Endothelial cell of umbilical vein (primary cell): ENCODE measurements at regions not wholly inside any gene's neighbourhood (a gene's known extent, or its start where the extent isn't known, plus 50 kb on each side); places are given as distances from the start of the nearest gene placed in this dataset.
A peak's percentile ranks its signal among the peaks of the same experiment; 100 is the strongest.

Experiments
- BruUV-seq: library from RNA; stranded (reverse); fragments of 400-500 nt; replicated peaks from 2 replicates; lab custom pipeline; 2021; lab: Mats Ljungman, UMichigan
- CTCF ChIA-PET: fragments of 300-600, 350-600 bp; sonication (Branson Sonifier 250); formaldehyde crosslinking; loops from one replicate; lab custom pipeline; 2021; ENCODE audit warnings: antibody characterized with exemption, inconsistent platforms; lab: Charles Lee
- POLR2A ChIA-PET: fragments of 300-600, 350-600 bp; sonication (Branson Sonifier 250); formaldehyde crosslinking; loops from one replicate; lab custom pipeline; 2021; ENCODE audit warnings: antibody characterized with exemption, inconsistent platforms; lab: Charles Lee
- DNase-seq: peaks from one replicate; pipeline ENCODE4 v3.0.0-alpha.2; 2011; ENCODE audit warnings: low read depth, low spot score
- FAIRE-seq: peaks from 2 replicates; lab custom pipeline; 2011; peaks lifted over from hg19 to GRCh38; lab: Jason Lieb, UNC
- H2AFZ ChIP-seq: 2 replicates; pipeline ENCODE4 v1.6.0; 2012; ENCODE audit warnings: low read depth, low read length, control low read depth, inconsistent platforms
- H3K27ac ChIP-seq: 2 replicates; pipeline ENCODE4 v1.5.1; 2011; ENCODE audit warnings: low read depth, mild to moderate bottlenecking, control low read depth, low read length, moderate library complexity; ENCODE audit not compliant: insufficient read depth
- H3K27me3 ChIP-seq, 2 experiments: 2 replicates each; pipeline versions ENCODE4 v1.6.0 to v1.6.1; 2011; ENCODE audit warnings: low read length in 2 of 2, mixed read lengths in 1 of 2; ENCODE audit not compliant: control insufficient read depth in 2 of 2, insufficient read depth in 2 of 2
- H3K36me3 ChIP-seq, 2 experiments: 2 replicates in 1 of 2; 3 replicates in 1 of 2; pipeline ENCODE4 v1.5.1; 2011; ENCODE audit warnings: low read length in 2 of 2, mild to moderate bottlenecking in 1 of 2, moderate library complexity in 1 of 2; ENCODE audit not compliant: control insufficient read depth in 2 of 2, insufficient read depth in 2 of 2; ENCODE audit errors: extremely low read depth in 1 of 2
- H3K4me1 ChIP-seq: 3 replicates; pipeline ENCODE4 v1.5.1; 2011; ENCODE audit warnings: mild to moderate bottlenecking, low read length; ENCODE audit not compliant: control insufficient read depth, insufficient read depth; ENCODE audit errors: extremely low read depth
- H3K4me2 ChIP-seq: 2 replicates; pipeline ENCODE4 v1.6.1; 2011; ENCODE audit warnings: low read length, control low read depth, mixed read lengths; ENCODE audit not compliant: insufficient read depth
- H3K4me3 ChIP-seq, 3 experiments: fragments of 200-600 bp in 1 of 3; sonication (generic), shearing (Covaris generic) in 1 of 3; replicated peaks in 1 of 3; 2 replicates each; pipeline ENCODE4 v1.5.1; 2011 to 2016; ENCODE audit warnings: control low read depth in 3 of 3, low read length in 3 of 3, mild to moderate bottlenecking in 2 of 3, inconsistent platforms in 1 of 3, low read depth in 1 of 3, moderate library complexity in 1 of 3; ENCODE audit not compliant: insufficient read depth in 1 of 3
- H3K79me2 ChIP-seq: 2 replicates; pipeline ENCODE4 v1.6.0; 2012; ENCODE audit warnings: low read length, inconsistent platforms; ENCODE audit not compliant: control insufficient read depth, insufficient read depth
- H3K9ac ChIP-seq: replicated peaks from 2 replicates; pipeline ENCODE3; 2011; ENCODE audit warnings: low read length, control low read depth; ENCODE audit not compliant: insufficient read depth; ENCODE audit errors: extremely low read depth
- H3K9me1 ChIP-seq: replicated peaks from 3 replicates; pipeline ENCODE4 v1.6.0; 2011; ENCODE audit warnings: mild to moderate bottlenecking, low read length; ENCODE audit not compliant: control insufficient read depth, insufficient read depth; ENCODE audit errors: extremely low read depth
- H3K9me3 ChIP-seq: replicated peaks from 2 replicates; pipeline ENCODE4 v1.5.1; 2012; ENCODE audit warnings: low read length, inconsistent platforms; ENCODE audit not compliant: control insufficient read depth, insufficient read depth
- H4K20me1 ChIP-seq: replicated peaks from 2 replicates; pipeline ENCODE3; 2011; ENCODE audit warnings: mild to moderate bottlenecking, low read length; ENCODE audit not compliant: control insufficient read depth, insufficient read depth; ENCODE audit errors: extremely low read depth
- CTCF ChIP-seq, 2 donors: IDR thresholded peaks; 1 replicate in 1 of 2; 2 replicates in 1 of 2; pipeline ENCODE4 v1.5.1; 2011; ENCODE audit warnings: low read length in 2 of 2, mild to moderate bottlenecking in 2 of 2, moderate library complexity in 2 of 2, control low read depth in 1 of 2, inconsistent platforms in 1 of 2, low read depth in 1 of 2; ENCODE audit not compliant: insufficient read depth in 1 of 2; ENCODE audit errors: extremely low read depth in 1 of 2
- EZH2 ChIP-seq: IDR thresholded peaks from 2 replicates; pipeline ENCODE4 v1.6.1; 2012; ENCODE audit warnings: borderline replicate concordance, low read depth, mild to moderate bottlenecking, moderate library complexity, low read length, inconsistent platforms; ENCODE audit not compliant: severe bottlenecking
- FOS ChIP-seq: IDR thresholded peaks from 2 replicates; pipeline ENCODE4 v1.6.1; 2011; ENCODE audit warnings: mild to moderate bottlenecking, low read length, moderate library complexity, borderline replicate concordance; ENCODE audit not compliant: insufficient read depth
- GATA2 ChIP-seq: IDR thresholded peaks from 2 replicates; pipeline ENCODE4 v1.7.0; 2011; ENCODE audit warnings: low read depth, mild to moderate bottlenecking, moderate library complexity, mixed read lengths, low read length; ENCODE audit not compliant: insufficient read length, insufficient read depth
- JUN ChIP-seq: IDR thresholded peaks from 2 replicates; pipeline ENCODE4 v1.6.1; 2011; ENCODE audit warnings: borderline replicate concordance, low read depth; ENCODE audit not compliant: insufficient read length, insufficient read depth
- MYC ChIP-seq: IDR thresholded peaks from one replicate; pipeline ENCODE4 v1.6.1; 2011; ENCODE audit warnings: mild to moderate bottlenecking, low read depth, low read length
- POLR2A ChIP-seq: IDR thresholded peaks from 2 replicates; pipeline ENCODE4 v1.6.1; 2012; ENCODE audit warnings: low read depth, mild to moderate bottlenecking, control low read depth, low read length
- POLR2AphosphoS5 ChIP-seq: IDR thresholded peaks from 2 replicates; pipeline ENCODE4 v1.6.1; 2012; ENCODE audit warnings: low read depth, mild to moderate bottlenecking, control low read depth, low read length, moderate library complexity; ENCODE audit not compliant: insufficient read depth
- dilution Hi-C: fragments of 300-500 bp; cut with MboI; formaldehyde crosslinking; loops from one replicate; pipeline ENCODE4 v1.15.0; 2019; ENCODE audit warnings: low sequenced_read_pairs; ENCODE audit not compliant: extremely low pct_ligation_motif_present
- intact Hi-C: fragments of 100-400 bp; cut with micrococcal nuclease; formaldehyde crosslinking; loops from one replicate; pipeline ENCODE4 v1.10.0; 2022
- TF ChIP-seq, protein P1 (sequence below): IDR thresholded peaks from 2 replicates; pipeline ENCODE4 v1.6.1; 2011; ENCODE audit not compliant: insufficient read depth, insufficient read length

- H3K9me3 ChIP-seq = no peaks in the 10 kb centered on the region
- BruUV-seq = no TSS peak
- H3K36me3 ChIP-seq = no peaks in the 10 kb centered on the region
- no peak overlapping the region for H3K9ac ChIP-seq
- TF ChIP-seq POLR2A = no peak
- no peak for TF ChIP-seq GATA2
- TF ChIP-seq EZH2 = no peak
- TF ChIP-seq, protein P1, sequence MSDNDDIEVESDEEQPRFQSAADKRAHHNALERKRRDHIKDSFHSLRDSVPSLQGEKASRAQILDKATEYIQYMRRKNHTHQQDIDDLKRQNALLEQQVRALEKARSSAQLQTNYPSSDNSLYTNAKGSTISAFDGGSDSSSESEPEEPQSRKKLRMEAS = no peak
- TF ChIP-seq FOS = no peak
- no peak for TF ChIP-seq JUN
- H3K27me3 ChIP-seq = no peaks in the 10 kb centered on the region
- no peak for FAIRE-seq
- intact Hi-C loops = no loop called here
- H3K79me2 ChIP-seq = no peaks in the 10 kb centered on the region
- DNase-seq = no peak
- H3K4me1 ChIP-seq = peaks cover 24% of the 10 kb centered on the region
- ChIA-PET POLR2A (no interaction called here), CTCF (interaction anchor here (1.0 kb wide), 1 partner anchor 44 kb away, joined by 3 read pairs; no protein-coding TSS in a partner anchor)
- H3K27ac ChIP-seq = no peak overlapping the region
- H3K9me1 ChIP-seq = no peaks in the 10 kb centered on the region
- no peak overlapping the region for H2AFZ ChIP-seq
- H3K4me2 ChIP-seq = no peak overlapping the region
- dilution Hi-C loops = no loop called here
- no peak overlapping the region for H3K4me3 ChIP-seq
- H4K20me1 ChIP-seq = no peaks in the 10 kb centered on the region
Measured at GRCh38 chr7:22604246-22604645, 104.3 kb upstream of the STEAP1B start.

GRCh38 chr7:22601812-22602565 is 102.0 kb upstream of the STEAP1B start:
- POLR2A ChIA-PET = no interaction called here
- DNase-seq (peak; percentile 34), FAIRE-seq (no peak)
- intact Hi-C loops (loop anchor here (2.0 kb wide), 1 partner anchor 37 kb away; no protein-coding TSS in a partner anchor), dilution Hi-C loops (no loop called here)
- TF ChIP-seq GATA2 (no peak), JUN (no peak), EZH2 (no peak), POLR2A (no peak), POLR2AphosphoS5 (no peak), CTCF (IDR thresholded peaks at IDR 0.05; ENCODE audit: extremely low read depth in 1 of 2, insufficient read depth in 1 of 2, low read depth in 1 of 2, low read length in 2 of 2) (no peak), FOS (peak; percentile 81), MYC (no peak)
- TF ChIP-seq, protein P1 = no peak
- BruUV-seq = no TSS peak
- peaks cover 39% of the 10 kb centered on the region for H3K4me1 ChIP-seq
- H3K9ac ChIP-seq = no peak overlapping the region
- CTCF ChIA-PET = interaction anchor here (0.8 to 2.1 kb wide), 3 partner anchors 125 to 181 kb away, joined by 3 to 8 read pairs (median 3); partner anchors contain the start of gene IL6
- H2AFZ ChIP-seq = no peak overlapping the region
- no peaks in the 10 kb centered on the region for H3K9me3 ChIP-seq
- peak overlapping the region; percentile 71 for H3K27ac ChIP-seq
- H3K4me2 ChIP-seq = peak overlapping the region; percentile 13
- H3K36me3 ChIP-seq = no peaks in the 10 kb centered on the region
- H4K20me1 ChIP-seq = no peaks in the 10 kb centered on the region
- no peak overlapping the region for H3K4me3 ChIP-seq
- H3K79me2 ChIP-seq = no peaks in the 10 kb centered on the region
- no peaks in the 10 kb centered on the region for H3K27me3 ChIP-seq
- H3K9me1 ChIP-seq = no peaks in the 10 kb centered on the region
